GM12875 (cell line): ENCODE measurements at regions not wholly inside any gene's neighbourhood (a gene's known extent, or its start where the extent isn't known, plus 50 kb on each side); places are given as distances from the start of the nearest gene placed in this dataset.

Experiments
- H3K4me3 ChIP-seq: one replicate; pipeline ENCODE4 v1.5.1; 2011; ENCODE audit warnings: low read depth, low read length, control low read depth
- TF ChIP-seq, protein P1 (sequence below): IDR thresholded peaks from 2 replicates; pipeline ENCODE4 v1.5.1; 2011; ENCODE audit warnings: low read depth, mild to moderate bottlenecking, control low read depth, inconsistent platforms, low read length, moderate library complexity, borderline replicate concordance; ENCODE audit not compliant: insufficient read depth

DNA sequence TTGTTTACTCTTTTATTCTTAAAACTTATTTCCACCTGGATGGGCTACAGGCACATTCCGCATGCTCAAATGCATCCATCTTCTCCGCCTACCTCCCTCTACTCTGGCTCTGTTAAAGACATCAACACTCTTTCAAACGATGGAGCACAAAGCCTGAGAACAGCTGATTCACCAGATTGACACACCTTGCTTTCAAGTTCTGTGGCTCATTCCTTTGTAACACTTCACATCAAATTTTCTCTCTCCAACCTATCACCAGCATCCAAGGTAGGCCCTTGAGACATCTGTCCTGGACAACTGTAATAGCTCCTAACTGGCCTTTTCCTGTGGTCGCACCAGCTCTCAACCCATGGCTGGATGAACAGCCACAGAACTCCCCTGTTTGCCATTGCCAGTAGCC is 274.5 kb downstream of the BCL11A start:
- H3K4me3 ChIP-seq, result no peak overlapping the region
- TF ChIP-seq, protein P1, sequence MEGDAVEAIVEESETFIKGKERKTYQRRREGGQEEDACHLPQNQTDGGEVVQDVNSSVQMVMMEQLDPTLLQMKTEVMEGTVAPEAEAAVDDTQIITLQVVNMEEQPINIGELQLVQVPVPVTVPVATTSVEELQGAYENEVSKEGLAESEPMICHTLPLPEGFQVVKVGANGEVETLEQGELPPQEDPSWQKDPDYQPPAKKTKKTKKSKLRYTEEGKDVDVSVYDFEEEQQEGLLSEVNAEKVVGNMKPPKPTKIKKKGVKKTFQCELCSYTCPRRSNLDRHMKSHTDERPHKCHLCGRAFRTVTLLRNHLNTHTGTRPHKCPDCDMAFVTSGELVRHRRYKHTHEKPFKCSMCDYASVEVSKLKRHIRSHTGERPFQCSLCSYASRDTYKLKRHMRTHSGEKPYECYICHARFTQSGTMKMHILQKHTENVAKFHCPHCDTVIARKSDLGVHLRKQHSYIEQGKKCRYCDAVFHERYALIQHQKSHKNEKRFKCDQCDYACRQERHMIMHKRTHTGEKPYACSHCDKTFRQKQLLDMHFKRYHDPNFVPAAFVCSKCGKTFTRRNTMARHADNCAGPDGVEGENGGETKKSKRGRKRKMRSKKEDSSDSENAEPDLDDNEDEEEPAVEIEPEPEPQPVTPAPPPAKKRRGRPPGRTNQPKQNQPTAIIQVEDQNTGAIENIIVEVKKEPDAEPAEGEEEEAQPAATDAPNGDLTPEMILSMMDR, result no peak

DNA sequence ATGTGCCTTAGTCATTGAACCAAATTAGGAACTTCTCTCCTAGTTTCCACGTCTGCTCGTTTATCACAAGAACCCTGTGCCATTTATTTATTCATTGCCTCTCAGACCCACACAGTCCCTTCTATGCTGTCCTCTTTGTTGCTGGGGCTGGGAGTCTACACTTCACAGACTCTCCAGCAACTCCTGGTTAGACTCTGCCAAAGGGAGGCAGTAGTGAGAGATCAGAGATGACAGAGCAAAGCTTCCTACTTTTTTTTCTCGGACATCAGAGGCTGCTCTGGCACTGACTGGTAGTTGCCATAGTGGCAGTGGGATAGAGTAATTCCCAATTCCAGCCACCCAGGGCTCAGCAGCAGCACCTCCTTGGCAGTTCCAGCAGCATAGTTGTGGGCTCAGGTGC is 277.5 kb downstream of the BCL11A start:
- TF ChIP-seq, protein P1, result no peak
- H3K4me3 ChIP-seq, result no peak overlapping the region

- TF ChIP-seq, protein P1, result no peak
- no peak overlapping the region for H3K4me3 ChIP-seq
These were observed 279.6 kb downstream of the BCL11A start for GRCh38 chr2:60273836-60274235.

GRCh38 chr2:60271713-60272112 is 281.7 kb downstream of the BCL11A start:
- H3K4me3 ChIP-seq, result no peak overlapping the region
- TF ChIP-seq, protein P1, result no peak

DNA sequence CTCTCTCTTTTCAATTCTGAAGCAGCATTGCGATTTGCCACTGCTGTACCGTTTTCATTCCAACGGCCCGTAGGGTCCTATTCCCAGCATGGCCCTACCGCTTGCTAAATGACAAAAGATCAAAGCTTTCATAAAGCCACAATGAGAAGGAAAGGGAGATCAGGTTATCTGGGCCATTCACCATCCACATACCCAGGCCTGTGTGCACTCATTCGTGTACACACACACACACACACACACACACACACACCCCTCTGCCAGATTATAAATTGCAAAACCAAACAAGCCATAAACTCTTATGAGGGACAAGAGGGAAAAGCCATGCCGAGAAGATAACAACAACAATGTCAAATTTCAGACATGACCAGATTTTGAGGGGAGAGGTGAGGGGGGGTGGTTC is 282.3 kb downstream of the BCL11A start:
- H3K4me3 ChIP-seq, result no peak overlapping the region
- TF ChIP-seq, protein P1, result no peak

- TF ChIP-seq, protein P1, result no peak
- no peak overlapping the region for H3K4me3 ChIP-seq
These were observed 284.8 kb downstream of the BCL11A start for GRCh38 chr2:60268661-60269060.

DNA sequence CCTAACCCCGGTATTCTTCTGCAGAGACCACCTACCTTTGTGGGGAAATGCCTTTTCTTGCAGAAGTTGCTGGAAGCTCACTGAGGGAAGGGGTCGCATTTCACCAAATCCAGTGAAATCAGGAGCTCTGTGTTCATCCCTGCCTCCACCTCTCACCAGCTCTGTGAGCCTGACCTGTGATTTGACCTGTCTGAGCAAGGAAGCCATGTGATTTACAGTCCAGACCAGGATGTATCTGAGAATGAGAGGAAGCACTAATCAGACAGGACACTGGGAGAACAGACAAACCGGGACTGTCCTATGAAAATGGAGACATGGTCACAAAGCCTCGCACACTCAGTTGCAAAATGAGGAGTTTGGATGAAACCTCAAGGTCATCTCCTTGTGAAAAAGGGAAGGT is 285.4 kb downstream of the BCL11A start:
- no peak overlapping the region for H3K4me3 ChIP-seq
- TF ChIP-seq, protein P1, result no peak
